ENCODE measurements at regions not wholly inside any gene's neighbourhood (a gene's known extent, or its start where the extent isn't known, plus 50 kb on each side); places are given as distances from the start of the nearest gene placed in this dataset.
"Not testable (repeated sequence)": the region's sequence is repeated elsewhere in the genome, so short reads cannot be mapped to it uniquely, and the experiment has no call there.

DNA sequence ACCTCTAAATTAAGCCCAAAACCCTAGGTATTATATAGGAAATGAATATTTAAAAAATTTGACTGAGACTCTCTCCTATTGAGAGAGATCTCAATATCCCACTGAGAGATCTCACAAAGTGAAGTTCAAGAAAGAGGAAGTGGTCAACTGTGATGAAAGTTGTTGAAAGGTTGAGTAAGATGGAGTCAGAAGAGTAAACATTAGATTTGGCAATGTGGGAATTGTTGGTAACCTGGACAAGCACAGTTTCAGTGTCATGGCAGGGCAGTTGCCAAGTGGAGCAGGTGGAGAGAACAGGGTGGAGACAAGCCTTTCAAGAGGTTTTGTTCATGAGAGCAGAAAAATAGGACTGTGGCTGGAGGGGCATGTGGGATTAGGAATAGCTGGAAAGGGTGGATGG is 747.9 kb downstream of the EPHA7 start:
- POLR2A ChIA-PET: not testable (repeated sequence)

DNA sequence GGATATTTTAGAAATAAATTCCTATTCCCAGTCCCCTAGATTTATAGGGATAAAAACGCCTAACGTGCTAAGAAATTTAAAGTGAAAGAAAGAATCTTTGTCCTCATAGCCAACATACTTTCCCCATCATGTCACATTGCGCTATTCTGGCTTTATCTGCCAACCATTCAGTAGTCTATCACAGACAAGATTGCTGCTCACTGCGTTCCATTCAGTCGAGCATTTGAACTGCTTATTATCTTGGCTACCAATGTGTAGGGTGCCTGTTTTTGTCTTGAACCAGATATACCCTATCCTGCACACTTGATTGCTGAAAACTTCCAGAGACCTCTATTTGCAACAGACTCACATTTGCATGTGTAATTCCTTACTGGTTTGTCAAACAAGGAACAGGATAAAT is 751.5 kb downstream of the EPHA7 start:
- in situ Hi-C loops (cut with MboI): no loop called here
- CTCF ChIA-PET: interaction anchor here (0.6 kb wide), 1 partner anchor 1034 kb away, joined by 3 read pairs; no protein-coding TSS in a partner anchor
- Histone ChIP-seq H3K9ac (ENCODE audit: control insufficient read depth, insufficient read depth, low read length) (no peak overlapping the region), H2AFZ (ENCODE audit: control insufficient read depth, low read depth, low read length) (no peak overlapping the region), H3K4me2 (ENCODE audit: control insufficient read depth, insufficient read depth) (no peak overlapping the region), H3K4me1 (ENCODE audit: control insufficient read depth, insufficient read depth, low read length) (no peaks in the 10 kb centered on the region), H3K27me3 (replicated peaks in 1 of 2; ENCODE audit: control insufficient read depth in 2 of 2, insufficient read depth in 2 of 2, low read length in 1 of 2) (no peaks in the 10 kb centered on the region), H3K27ac (ENCODE audit: control insufficient read depth, insufficient read depth) (no peak overlapping the region), H3K9me3 (replicated peaks; ENCODE audit: control insufficient read depth, insufficient read depth, low read length) (no peaks in the 10 kb centered on the region), H3K36me3 (ENCODE audit: control insufficient read depth in 2 of 2, insufficient read depth in 2 of 2, low read length in 1 of 2) (no peaks in the 10 kb centered on the region), H3K79me2 (ENCODE audit: control insufficient read depth, insufficient read depth, low read length) (no peaks in the 10 kb centered on the region), H4K20me1 (ENCODE audit: control insufficient read depth, insufficient read depth) (no peaks in the 10 kb centered on the region), H3K4me3 (no peak overlapping the region)
- SMC1A ChIA-PET (ENCODE audit: uncharacterized antibody, unreplicated experiment): no interaction called here
- TF ChIP-seq, protein P1, sequence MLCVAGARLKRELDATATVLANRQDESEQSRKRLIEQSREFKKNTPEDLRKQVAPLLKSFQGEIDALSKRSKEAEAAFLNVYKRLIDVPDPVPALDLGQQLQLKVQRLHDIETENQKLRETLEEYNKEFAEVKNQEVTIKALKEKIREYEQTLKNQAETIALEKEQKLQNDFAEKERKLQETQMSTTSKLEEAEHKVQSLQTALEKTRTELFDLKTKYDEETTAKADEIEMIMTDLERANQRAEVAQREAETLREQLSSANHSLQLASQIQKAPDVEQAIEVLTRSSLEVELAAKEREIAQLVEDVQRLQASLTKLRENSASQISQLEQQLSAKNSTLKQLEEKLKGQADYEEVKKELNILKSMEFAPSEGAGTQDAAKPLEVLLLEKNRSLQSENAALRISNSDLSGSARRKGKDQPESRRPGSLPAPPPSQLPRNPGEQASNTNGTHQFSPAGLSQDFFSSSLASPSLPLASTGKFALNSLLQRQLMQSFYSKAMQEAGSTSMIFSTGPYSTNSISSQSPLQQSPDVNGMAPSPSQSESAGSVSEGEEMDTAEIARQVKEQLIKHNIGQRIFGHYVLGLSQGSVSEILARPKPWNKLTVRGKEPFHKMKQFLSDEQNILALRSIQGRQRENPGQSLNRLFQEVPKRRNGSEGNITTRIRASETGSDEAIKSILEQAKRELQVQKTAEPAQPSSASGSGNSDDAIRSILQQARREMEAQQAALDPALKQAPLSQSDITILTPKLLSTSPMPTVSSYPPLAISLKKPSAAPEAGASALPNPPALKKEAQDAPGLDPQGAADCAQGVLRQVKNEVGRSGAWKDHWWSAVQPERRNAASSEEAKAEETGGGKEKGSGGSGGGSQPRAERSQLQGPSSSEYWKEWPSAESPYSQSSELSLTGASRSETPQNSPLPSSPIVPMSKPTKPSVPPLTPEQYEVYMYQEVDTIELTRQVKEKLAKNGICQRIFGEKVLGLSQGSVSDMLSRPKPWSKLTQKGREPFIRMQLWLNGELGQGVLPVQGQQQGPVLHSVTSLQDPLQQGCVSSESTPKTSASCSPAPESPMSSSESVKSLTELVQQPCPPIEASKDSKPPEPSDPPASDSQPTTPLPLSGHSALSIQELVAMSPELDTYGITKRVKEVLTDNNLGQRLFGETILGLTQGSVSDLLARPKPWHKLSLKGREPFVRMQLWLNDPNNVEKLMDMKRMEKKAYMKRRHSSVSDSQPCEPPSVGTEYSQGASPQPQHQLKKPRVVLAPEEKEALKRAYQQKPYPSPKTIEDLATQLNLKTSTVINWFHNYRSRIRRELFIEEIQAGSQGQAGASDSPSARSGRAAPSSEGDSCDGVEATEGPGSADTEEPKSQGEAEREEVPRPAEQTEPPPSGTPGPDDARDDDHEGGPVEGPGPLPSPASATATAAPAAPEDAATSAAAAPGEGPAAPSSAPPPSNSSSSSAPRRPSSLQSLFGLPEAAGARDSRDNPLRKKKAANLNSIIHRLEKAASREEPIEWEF (IDR thresholded peaks at IDR 0.05; ENCODE audit: insufficient replicate concordance, low read depth, low read length): no peak
- TF ChIP-seq NFYB (IDR thresholded peaks at IDR 0.05; ENCODE audit: insufficient read depth, low read depth, low read length) (no peak), ZNF384 (IDR thresholded peaks at IDR 0.05; ENCODE audit: borderline replicate concordance, low read depth, low read length) (no peak)
- RAD21 ChIA-PET (ENCODE audit: unreplicated experiment): no interaction called here
- no peak for ATAC-seq
- no peak for DNase-seq (ENCODE audit: low read depth, low spot score)
- intact Hi-C loops (cut with micrococcal nuclease; ENCODE audit: unreplicated experiment): no loop called here
- POLR2A ChIA-PET: no interaction called here
- 14% methylated on average over 5 of the region's 5 CpGs for WGBS (ENCODE audit: insufficient coverage, insufficient replicate concordance, low lambda C conversion rate, missing lambda C conversion rate)
- no TSS peak for BruUV-seq (replicated peaks)
- no peak for FAIRE-seq

More for the DNA sequence above, 747.9 kb downstream of the EPHA7 start:
- H3K4me1 ChIP-seq (ENCODE audit: control insufficient read depth, insufficient read depth, low read length); H3K4me2 ChIP-seq (ENCODE audit: control insufficient read depth, insufficient read depth); H4K20me1 ChIP-seq (ENCODE audit: control insufficient read depth, insufficient read depth); in situ Hi-C loops (cut with MboI); BruUV-seq (replicated peaks); DNase-seq (ENCODE audit: low read depth, low spot score); H3K9ac ChIP-seq (ENCODE audit: control insufficient read depth, insufficient read depth, low read length); H3K36me3 ChIP-seq (ENCODE audit: control insufficient read depth in 2 of 2, insufficient read depth in 2 of 2, low read length in 1 of 2); H3K27me3 ChIP-seq (replicated peaks in 1 of 2; ENCODE audit: control insufficient read depth in 2 of 2, insufficient read depth in 2 of 2, low read length in 1 of 2); H3K9me3 ChIP-seq (replicated peaks; ENCODE audit: control insufficient read depth, insufficient read depth, low read length); H2AFZ ChIP-seq (ENCODE audit: control insufficient read depth, low read depth, low read length); H3K79me2 ChIP-seq (ENCODE audit: control insufficient read depth, insufficient read depth, low read length); H3K4me3 ChIP-seq; H3K27ac ChIP-seq (ENCODE audit: control insufficient read depth, insufficient read depth); RAD21 ChIA-PET (ENCODE audit: unreplicated experiment); intact Hi-C loops (cut with micrococcal nuclease; ENCODE audit: unreplicated experiment): not testable (repeated sequence)
- TF ChIP-seq SPI1 (IDR thresholded peaks at IDR 0.05; ENCODE audit: borderline replicate concordance, insufficient read depth, low read depth, low read length) (peak; percentile 52; the same call in 1 of the 2 replicates), IKZF2 (IDR thresholded peaks at IDR 0.05) (0 out of 4 replicates have a peak, but pooled peaks of 1 of the 2 experiments have one; percentile 14)
- peak; percentile 36; the same call in 2 of the 3 replicates for ATAC-seq
- ChIA-PET CTCF (interaction anchor here (1.0 kb wide), 1 partner anchor 26 kb away, joined by 3 read pairs; no protein-coding TSS in a partner anchor), SMC1A (ENCODE audit: uncharacterized antibody, unreplicated experiment) (interaction anchor here (0.9 kb wide), 1 partner anchor 233 kb away, joined by 3 read pairs; no protein-coding TSS in a partner anchor)
- FAIRE-seq: peak; percentile 97

Data from GM12878 (cell line).